H9 (cell line): ENCODE measurements at regions not wholly inside any gene's neighbourhood (a gene's known extent, or its start where the extent isn't known, plus 50 kb on each side); places are given as distances from the start of the nearest gene placed in this dataset.

Experiments used
- DNase-seq: peaks from one replicate; pipeline ENCODE4 v3.0.0-alpha.2; 2017
- H2AFZ ChIP-seq: one replicate; pipeline ENCODE4 v1.6.1; 2013; ENCODE audit warnings: mild to moderate bottlenecking, low read length, control low read depth, moderate library complexity
- H2AK5ac ChIP-seq: 2 replicates; pipeline ENCODE4 v1.6.1; 2013; ENCODE audit warnings: low read length, control low read depth, mixed read lengths; ENCODE audit not compliant: insufficient read length
- H2BK120ac ChIP-seq: one replicate; pipeline ENCODE4 v1.6.1; 2013; ENCODE audit warnings: low read depth, mild to moderate bottlenecking, low read length, control low read depth, inconsistent platforms; ENCODE audit not compliant: poor library complexity, severe bottlenecking
- H2BK12ac ChIP-seq: 2 replicates; pipeline ENCODE4 v1.6.1; 2013; ENCODE audit warnings: low read length, control low read depth, mixed read lengths, low read depth; ENCODE audit not compliant: insufficient read length
- H2BK15ac ChIP-seq: 2 replicates; pipeline ENCODE4 v1.6.1; 2013; ENCODE audit warnings: low read depth, low read length, control low read depth
- H2BK20ac ChIP-seq: one replicate; pipeline ENCODE4 v1.6.1; 2013; ENCODE audit warnings: low read depth, mild to moderate bottlenecking, low read length, control low read depth, inconsistent platforms; ENCODE audit not compliant: poor library complexity, severe bottlenecking
- H2BK5ac ChIP-seq: 2 replicates; pipeline ENCODE4 v1.6.1; 2013; ENCODE audit warnings: low read length, control low read depth, mixed read lengths; ENCODE audit not compliant: insufficient read length
- H3K14ac ChIP-seq: 2 replicates; pipeline ENCODE4 v1.6.1; 2013; ENCODE audit warnings: low read length, control low read depth; ENCODE audit not compliant: insufficient read depth
- H3K18ac ChIP-seq: 2 replicates; pipeline ENCODE4 v1.6.1; 2013; ENCODE audit warnings: low read depth, mild to moderate bottlenecking, mixed read lengths, low read length, control low read depth; ENCODE audit not compliant: insufficient read length
- H3K23ac ChIP-seq: 2 replicates; pipeline ENCODE4 v1.6.1; 2013; ENCODE audit warnings: low read length, control low read depth, mixed read lengths, low read depth; ENCODE audit not compliant: insufficient read length
- H3K23me2 ChIP-seq: 2 replicates; pipeline ENCODE4 v1.6.1; 2013; ENCODE audit warnings: low read depth, mild to moderate bottlenecking, mixed read lengths, low read length, control low read depth; ENCODE audit not compliant: insufficient read length, poor library complexity, severe bottlenecking
- H3K27ac ChIP-seq: 2 replicates; pipeline ENCODE4 v1.5.1; 2013; ENCODE audit warnings: low read length, control low read depth, mixed read lengths, low read depth; ENCODE audit not compliant: insufficient read length
- H3K27me3 ChIP-seq: 2 replicates; pipeline ENCODE4 v1.6.1; 2013; ENCODE audit warnings: low read length, control low read depth, inconsistent platforms; ENCODE audit not compliant: insufficient read depth
- H3K4ac ChIP-seq: 2 replicates; pipeline ENCODE4 v1.6.1; 2013; ENCODE audit warnings: low read depth, mild to moderate bottlenecking, control low read depth, inconsistent platforms, low read length, moderate library complexity
- H3K4me1 ChIP-seq: 2 replicates; pipeline ENCODE4 v1.6.1; 2013; ENCODE audit warnings: low read length, control low read depth, inconsistent platforms; ENCODE audit not compliant: insufficient read depth
- H3K4me2 ChIP-seq: 2 replicates; pipeline ENCODE4 v1.6.1; 2013; ENCODE audit warnings: low read length, control low read depth, mixed read lengths; ENCODE audit not compliant: insufficient read length, insufficient read depth
- H3K56ac ChIP-seq: 2 replicates; pipeline ENCODE4 v1.6.1; 2013; ENCODE audit warnings: low read depth, mild to moderate bottlenecking, mixed read lengths, low read length, control low read depth; ENCODE audit not compliant: insufficient read length
- H3K79me1 ChIP-seq: 2 replicates; pipeline ENCODE4 v1.6.1; 2013; ENCODE audit warnings: low read depth, mild to moderate bottlenecking, moderate library complexity, low read length, control low read depth, inconsistent platforms; ENCODE audit not compliant: insufficient read depth, poor library complexity, severe bottlenecking
- H3K79me2 ChIP-seq: 2 replicates; pipeline ENCODE4 v1.6.1; 2013; ENCODE audit warnings: low read length, control low read depth, inconsistent platforms; ENCODE audit not compliant: insufficient read depth
- H3K9ac ChIP-seq: 2 replicates; pipeline ENCODE4 v1.6.1; 2013; ENCODE audit warnings: low read length, control low read depth, mixed read lengths; ENCODE audit not compliant: insufficient read length; ENCODE audit errors: extremely low read depth
- H3K9me3 ChIP-seq: one replicate; pipeline ENCODE4 v1.6.1; 2013; ENCODE audit warnings: low read depth, low read length, inconsistent platforms; ENCODE audit not compliant: control insufficient read depth
- H3T11ph ChIP-seq: one replicate; pipeline ENCODE4 v1.6.1; 2013; ENCODE audit warnings: mild to moderate bottlenecking, low read length, control low read depth, inconsistent platforms
- H4K20me1 ChIP-seq: one replicate; pipeline ENCODE4 v1.6.1; 2013; ENCODE audit not compliant: control insufficient read depth, insufficient read length, insufficient read depth
- H4K5ac ChIP-seq: 2 replicates; pipeline ENCODE4 v1.6.1; 2013; ENCODE audit warnings: low read depth, mild to moderate bottlenecking, mixed read lengths, low read length, control low read depth; ENCODE audit not compliant: insufficient read length
- H4K8ac ChIP-seq: replicated peaks from 2 replicates; pipeline ENCODE4 v1.6.1; 2013; ENCODE audit warnings: low read length, control low read depth, mixed read lengths, low read depth; ENCODE audit not compliant: insufficient read length
- H4K91ac ChIP-seq: 2 replicates; pipeline ENCODE4 v1.6.1; 2013; ENCODE audit warnings: low read depth, mild to moderate bottlenecking, moderate library complexity, mixed read lengths, low read length, control low read depth; ENCODE audit not compliant: insufficient read length
- H3K27ac Mint-ChIP-seq, 3 experiments: 2 replicates in 2 of 3; 3 replicates in 1 of 3; pipeline ENCODE4 v1.8.0; 2020 to 2021; ENCODE audit warnings: mixed read lengths in 3 of 3, mild to moderate bottlenecking in 1 of 3, moderate library complexity in 1 of 3
- H3K27me3 Mint-ChIP-seq: 2 replicates; pipeline ENCODE4 v1.8.0; 2021; ENCODE audit warnings: low read depth, mild to moderate bottlenecking, moderate library complexity, mixed read lengths
- H3K36me3 Mint-ChIP-seq, 3 experiments: 2 replicates in 2 of 3; 3 replicates in 1 of 3; pipeline ENCODE4 v1.8.0; 2020 to 2021; ENCODE audit warnings: low read depth in 3 of 3, mixed read lengths in 3 of 3; ENCODE audit not compliant: insufficient read depth in 1 of 3
- H3K4me1 Mint-ChIP-seq, 2 experiments: 2 replicates each; pipeline ENCODE4 v1.8.0; 2020; ENCODE audit warnings: mixed read lengths in 2 of 2
- H3K4me3 Mint-ChIP-seq, 2 experiments: 2 replicates in 1 of 2; 3 replicates in 1 of 2; pipeline ENCODE4 v1.8.0; 2020 to 2021; ENCODE audit warnings: mild to moderate bottlenecking in 2 of 2, mixed read lengths in 2 of 2, moderate library complexity in 1 of 2
- H3K9me3 Mint-ChIP-seq, 2 experiments: 2 replicates in 1 of 2; 3 replicates in 1 of 2; pipeline ENCODE4 v1.8.0; 2020; ENCODE audit warnings: mild to moderate bottlenecking in 2 of 2, mixed read lengths in 2 of 2, moderate library complexity in 1 of 2
- CTCF ChIP-seq: fragments of 200-600 bp; sonication (generic); conservative IDR thresholded peaks from 3 replicates; pipeline ENCODE4 v1.8.0; 2021; ENCODE audit warnings: antibody characterized with exemption, mild to moderate bottlenecking
- WGBS: extraction: QIAGEN DNeasy Blood & Tissue Kit; methylation state at CpG from one replicate; pipeline ENCODE4 v1.1.7; 2013; ENCODE audit warnings: missing lambda C conversion rate, low lambda C conversion rate, mixed read lengths; ENCODE audit not compliant: insufficient read length; ENCODE audit errors: extremely low coverage; 5-methylcytosine and 5-hydroxymethylcytosine counted together

GRCh38 chr6:90435207-90435899, 138.7 kb upstream of the BACH2 start:
- Histone ChIP-seq H3K4ac (no peak overlapping the region), H2BK120ac (no peak overlapping the region), H3K27me3 (no peaks in the 10 kb centered on the region), H4K5ac (no peak overlapping the region), H3K79me1 (no peaks in the 10 kb centered on the region), H2BK20ac (no peak overlapping the region), H3K27ac (no peak overlapping the region), H3K4me1 (peaks cover 10% of the 10 kb centered on the region; the same call in 1 of the 2 replicates), H2BK15ac (no peak overlapping the region), H4K8ac (no peak overlapping the region), H3K4me2 (no peak overlapping the region), H3K9ac (no peak overlapping the region), H4K20me1 (no peaks in the 10 kb centered on the region), H2AFZ (no peak overlapping the region), H3K56ac (no peak overlapping the region), H3K9me3 (no peaks in the 10 kb centered on the region), H4K91ac (no peak overlapping the region), H3K14ac (no peak overlapping the region), H3K79me2 (no peaks in the 10 kb centered on the region), H2BK12ac (no peak overlapping the region), H3K18ac (no peak overlapping the region), H3T11ph (no peak overlapping the region), H3K23ac (no peak overlapping the region), H2AK5ac (no peak overlapping the region), H2BK5ac (no peak overlapping the region), H3K23me2 (no peaks in the 10 kb centered on the region)
- Mint-ChIP-seq H3K4me3 (peak overlapping the region in 1 of 2 experiments; percentile 19; a peak in 1 of 5 replicates), H3K36me3 (peaks cover 6 to 15% (median 7%) of the 10 kb centered on the region in 3 experiments; a peak in 5 of 7 replicates), H3K27ac (peak overlapping the region in 1 of 3 experiments; percentile 50; a peak in 3 of 7 replicates), H3K9me3 (peaks cover 15 to 16% of the 10 kb centered on the region in 2 experiments), H3K4me1 (peaks cover 61% of the 10 kb centered on the region in 2 experiments), H3K27me3 (peaks cover 1% of the 10 kb centered on the region)
- no peak for TF ChIP-seq CTCF
- WGBS: no CpG with 5 or more reads among the region's 3 CpGs
- no peak for DNase-seq
